C4-2B (cell line): ENCODE measurements at regions not wholly inside any gene's neighbourhood (a gene's known extent, or its start where the extent isn't known, plus 50 kb on each side); places are given as distances from the start of the nearest gene placed in this dataset.

Experiments
- ZFX ChIP-seq: fragments of 450-650 bp; IDR thresholded peaks from 2 replicates; pipeline ENCODE4 v1.6.1; 2017
- TF ChIP-seq, protein P1 (sequence below): fragments of 450-650 bp; conservative IDR thresholded peaks from 2 replicates; pipeline ENCODE4 v1.5.1; 2017; ENCODE audit warnings: mild to moderate bottlenecking

DNA sequence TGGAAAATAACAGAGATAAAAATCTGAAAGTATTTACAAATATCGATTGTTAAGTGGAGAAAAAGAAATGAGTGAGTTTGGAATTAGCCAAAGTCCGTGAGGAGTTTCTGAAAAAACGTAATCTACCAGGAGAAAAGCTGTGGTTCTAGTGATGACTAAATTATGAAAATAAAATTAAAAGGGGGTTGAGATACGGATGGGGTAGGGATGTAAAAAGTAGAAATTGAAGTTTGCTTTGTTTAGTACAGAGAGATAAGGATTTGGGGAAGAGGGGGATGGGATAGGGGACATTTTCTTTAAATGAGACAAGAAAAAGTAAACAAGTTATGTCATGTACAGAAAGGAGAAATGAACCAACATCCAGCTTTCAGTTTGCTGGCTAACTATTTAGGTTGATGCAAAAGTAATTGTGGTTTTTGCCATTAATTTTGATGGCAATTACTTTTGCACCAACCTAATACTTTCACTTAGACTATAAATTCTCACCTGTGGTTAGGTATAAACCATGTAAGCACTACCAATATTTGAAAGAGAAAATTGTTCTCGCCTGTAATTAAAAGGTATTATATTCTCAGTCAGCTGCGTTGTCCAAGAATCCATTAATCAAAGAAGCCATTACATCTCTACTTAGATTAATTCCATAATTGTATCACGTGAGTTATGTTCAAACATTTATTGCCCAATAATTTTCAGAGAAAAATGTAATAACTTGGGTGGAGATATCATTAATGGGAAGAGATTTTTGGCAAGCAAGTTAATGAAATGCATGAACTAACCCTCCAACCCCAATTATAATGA is 143.0 kb upstream of the NRP1 start:
- TF ChIP-seq, protein P1, sequence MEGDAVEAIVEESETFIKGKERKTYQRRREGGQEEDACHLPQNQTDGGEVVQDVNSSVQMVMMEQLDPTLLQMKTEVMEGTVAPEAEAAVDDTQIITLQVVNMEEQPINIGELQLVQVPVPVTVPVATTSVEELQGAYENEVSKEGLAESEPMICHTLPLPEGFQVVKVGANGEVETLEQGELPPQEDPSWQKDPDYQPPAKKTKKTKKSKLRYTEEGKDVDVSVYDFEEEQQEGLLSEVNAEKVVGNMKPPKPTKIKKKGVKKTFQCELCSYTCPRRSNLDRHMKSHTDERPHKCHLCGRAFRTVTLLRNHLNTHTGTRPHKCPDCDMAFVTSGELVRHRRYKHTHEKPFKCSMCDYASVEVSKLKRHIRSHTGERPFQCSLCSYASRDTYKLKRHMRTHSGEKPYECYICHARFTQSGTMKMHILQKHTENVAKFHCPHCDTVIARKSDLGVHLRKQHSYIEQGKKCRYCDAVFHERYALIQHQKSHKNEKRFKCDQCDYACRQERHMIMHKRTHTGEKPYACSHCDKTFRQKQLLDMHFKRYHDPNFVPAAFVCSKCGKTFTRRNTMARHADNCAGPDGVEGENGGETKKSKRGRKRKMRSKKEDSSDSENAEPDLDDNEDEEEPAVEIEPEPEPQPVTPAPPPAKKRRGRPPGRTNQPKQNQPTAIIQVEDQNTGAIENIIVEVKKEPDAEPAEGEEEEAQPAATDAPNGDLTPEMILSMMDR = no peak
- TF ChIP-seq ZFX = no peak
